ENCODE measurements at regions not wholly inside any gene's neighbourhood (a gene's known extent, or its start where the extent isn't known, plus 50 kb on each side); places are given as distances from the start of the nearest gene placed in this dataset.

GRCh38 chr15:95442107-95442719, 888.3 kb upstream of the NR2F2 start:
- TF ChIP-seq CTCF (IDR thresholded peaks at IDR 0.05), result no peak
- no peak for TF ChIP-seq POLR2A (IDR thresholded peaks at IDR 0.05)
